Activated CD4-positive, CD25-positive, alpha-beta regulatory T cell treated with anti-CD3 and anti-CD28 coated beads, Interleukin-2, amount 50 U/mL, for 24 hours (primary cell): ENCODE measurements at regions not wholly inside any gene's neighbourhood (a gene's known extent, or its start where the extent isn't known, plus 50 kb on each side); places are given as distances from the start of the nearest gene placed in this dataset.

ENCODE experiments used
- ATAC-seq, 2 donors: fragments of 150-1000 bp; cut with Tn5 transposase; one replicate each; pipeline ENCODE4 v1.10.0; 2021; ENCODE audit warnings: mild to moderate bottlenecking in 1 of 2, moderate library complexity in 1 of 2

DNA sequence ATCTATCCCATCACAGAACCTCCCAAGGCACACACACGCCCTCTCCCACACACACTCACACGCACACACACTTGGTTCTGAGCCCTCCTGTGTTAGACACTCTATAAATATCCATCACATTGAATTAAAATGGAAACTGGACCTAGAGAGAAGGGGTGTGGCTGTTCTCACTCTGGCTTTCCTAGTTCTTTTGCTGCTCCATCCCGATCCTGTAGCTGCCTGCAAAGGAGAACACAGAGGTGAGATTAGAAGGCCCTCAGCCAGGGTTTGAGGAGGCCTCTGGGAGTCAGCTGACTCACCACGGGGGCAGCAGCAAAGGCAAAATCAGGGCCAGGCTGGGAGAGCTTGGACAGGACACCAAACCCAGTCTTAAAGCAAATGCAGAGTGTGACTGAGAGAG lies 192.3 kb upstream of the CADM1 start:
- ATAC-seq: no peak

DNA sequence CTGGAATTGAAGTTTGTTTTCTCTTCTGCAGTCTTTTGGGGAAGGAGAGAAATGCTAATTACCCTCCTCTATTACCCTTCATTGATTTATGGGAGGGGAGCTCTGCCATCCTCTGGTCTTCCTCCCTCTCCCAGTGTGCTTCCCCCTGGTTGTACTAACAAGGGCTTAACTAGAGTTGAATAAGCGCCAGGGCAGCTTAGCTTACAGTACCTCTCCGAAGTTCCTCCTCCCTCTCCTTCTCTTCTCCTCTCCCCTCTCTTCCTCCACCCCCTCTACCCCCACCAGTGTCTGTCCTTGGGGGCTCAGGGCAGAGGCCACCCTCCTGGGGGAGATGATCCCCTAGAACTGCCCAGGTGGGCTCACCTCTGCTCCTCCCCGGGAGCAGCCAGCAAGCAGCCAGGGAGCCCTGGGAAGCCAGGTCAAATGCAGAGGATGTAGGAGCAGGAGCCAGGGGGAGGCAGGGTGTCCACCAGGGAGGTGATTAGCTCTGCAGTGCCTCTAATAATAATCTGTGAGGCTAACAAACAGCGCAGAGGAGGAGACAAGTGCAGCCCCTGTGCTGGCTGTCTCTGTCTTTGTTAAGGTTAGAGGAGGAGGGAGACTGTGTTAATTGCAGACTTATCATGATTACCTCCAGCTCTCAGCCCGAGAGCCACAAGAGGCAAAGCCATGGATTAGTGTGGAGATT lies 191.6 kb upstream of the CADM1 start:
- ATAC-seq: no peak

DNA sequence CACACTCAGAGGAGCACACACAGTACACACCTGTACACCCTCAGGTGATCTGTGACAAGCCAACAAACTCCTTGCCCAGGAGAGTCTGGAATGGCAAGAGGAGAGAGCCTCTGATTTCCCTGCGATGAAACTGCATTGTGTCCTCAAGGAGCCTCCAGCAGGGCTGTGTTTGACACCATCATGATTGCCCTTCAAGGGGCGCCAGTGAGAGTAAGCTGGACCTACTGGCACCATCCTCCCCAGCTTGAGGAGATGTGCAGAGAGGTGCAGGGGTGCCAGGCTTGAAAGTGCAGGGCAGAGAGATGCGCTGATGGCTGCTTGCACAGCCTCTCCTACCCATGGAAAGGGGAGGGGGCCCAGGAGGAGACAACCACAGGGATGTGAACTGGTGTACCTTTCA lies 188.8 kb upstream of the CADM1 start:
- no peak for ATAC-seq

DNA sequence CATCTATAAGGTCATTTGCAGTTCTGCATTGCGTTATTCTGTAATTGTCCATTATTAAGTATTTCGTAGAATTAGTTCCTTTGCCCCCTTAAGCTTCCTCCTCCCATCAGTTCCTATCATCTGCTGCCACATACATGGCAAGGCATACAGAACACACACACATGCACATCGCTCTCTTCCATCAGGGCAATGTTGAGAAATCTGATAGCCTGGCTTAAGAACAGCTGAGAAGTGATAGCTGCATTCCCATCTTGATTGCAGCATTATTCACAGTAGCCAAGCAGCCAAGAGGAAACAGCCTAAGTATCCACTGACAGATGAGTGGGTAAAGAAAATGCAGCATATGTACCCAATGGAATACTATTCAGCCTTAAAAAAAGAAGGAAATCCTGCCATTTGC lies 186.8 kb upstream of the CADM1 start:
- ATAC-seq: no peak

DNA sequence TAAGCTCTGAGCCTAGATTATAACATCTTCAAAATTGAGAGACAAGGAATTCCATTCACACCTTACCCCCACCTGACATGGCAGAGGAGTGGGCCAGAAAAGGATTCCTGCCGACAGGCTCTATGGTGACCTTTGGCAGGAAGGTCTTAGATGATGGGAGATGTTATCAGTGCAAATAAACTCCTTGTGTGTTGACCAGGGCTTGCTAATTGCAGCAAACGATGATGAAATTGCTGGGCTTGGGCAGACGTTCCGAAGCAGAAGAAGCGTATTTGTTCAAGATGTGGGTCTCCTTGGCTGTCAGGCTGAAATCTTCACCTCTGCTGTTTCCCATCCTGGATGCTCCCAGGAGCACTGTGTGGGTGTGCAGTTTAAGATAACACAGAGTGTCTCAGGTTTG lies 183.7 kb upstream of the CADM1 start:
- ATAC-seq: no peak

DNA sequence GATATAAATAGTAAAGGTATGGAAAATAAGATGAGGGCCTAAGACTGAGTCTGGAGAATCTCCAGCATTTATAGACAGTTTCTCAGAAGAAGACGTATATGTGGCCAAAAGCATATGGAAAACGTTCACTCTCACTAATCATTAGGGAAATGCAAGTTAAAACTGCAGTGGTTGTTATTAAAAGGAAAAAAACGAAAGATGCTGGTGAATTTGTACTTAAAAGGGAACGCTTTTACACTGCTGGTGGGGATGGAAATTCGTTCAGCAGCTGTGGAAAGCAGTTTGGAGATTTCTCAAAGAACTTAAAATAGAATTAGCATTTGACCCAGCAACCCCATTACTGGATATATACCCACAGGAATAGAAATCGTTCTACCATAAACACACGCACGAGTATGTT lies 180.5 kb upstream of the CADM1 start:
- no peak for ATAC-seq

DNA sequence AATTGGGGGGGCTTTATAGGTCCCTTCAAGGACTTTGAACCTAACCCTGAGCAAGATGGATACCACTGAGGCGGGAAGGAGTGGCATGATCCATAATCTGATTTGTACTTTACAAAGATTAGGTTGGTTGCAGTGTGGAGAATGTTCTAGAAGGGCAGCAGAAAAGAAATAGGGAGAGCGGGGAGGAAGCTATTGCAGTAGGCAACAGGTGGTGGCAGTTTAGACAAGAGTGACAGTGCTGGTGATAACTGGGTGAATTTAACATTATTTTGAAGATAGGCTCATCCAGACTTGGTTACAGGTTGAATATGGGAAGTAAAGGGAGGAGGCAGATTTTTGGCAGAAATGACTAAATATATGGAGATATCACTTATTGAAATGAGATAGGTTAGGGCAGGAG lies 179.9 kb upstream of the CADM1 start:
- no peak for ATAC-seq

DNA sequence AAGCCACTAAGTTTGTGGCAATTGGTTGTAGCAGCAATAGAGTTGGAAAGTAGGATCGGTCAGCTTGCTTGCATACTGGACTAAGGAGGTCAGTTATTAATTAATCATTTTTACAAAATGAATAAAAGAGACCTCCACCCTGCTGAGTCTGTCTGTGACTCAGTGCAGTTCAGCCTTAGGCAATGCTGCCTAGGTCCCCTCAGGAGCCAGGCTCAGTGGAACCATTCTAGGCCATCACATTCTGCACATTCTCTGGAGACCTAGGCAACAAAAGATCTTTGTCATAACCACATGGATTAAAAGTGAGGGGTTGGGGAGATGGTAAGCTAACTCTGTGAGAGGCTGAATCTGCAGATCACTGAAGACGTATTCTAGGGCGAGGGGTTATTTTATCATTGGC lies 178.7 kb upstream of the CADM1 start:
- ATAC-seq: no peak

DNA sequence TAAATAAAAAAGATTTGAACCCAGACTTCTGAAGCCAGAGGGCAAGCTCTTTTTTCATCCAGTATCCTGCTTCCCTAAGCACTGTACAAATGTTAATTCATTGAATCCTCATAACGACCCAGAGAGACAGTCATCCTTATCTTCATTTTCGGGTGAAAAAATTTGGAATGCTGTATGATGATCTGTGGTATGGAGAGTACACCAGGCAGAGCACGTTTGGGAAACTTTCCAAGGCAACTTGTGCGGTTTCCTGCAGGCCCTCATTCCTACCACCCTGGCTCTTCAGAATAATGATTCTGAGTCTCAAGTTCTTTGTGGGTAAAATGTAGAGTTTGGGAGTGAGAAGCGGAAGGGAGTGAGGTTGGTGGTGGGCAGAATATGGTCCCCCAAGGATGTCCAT lies 177.9 kb upstream of the CADM1 start:
- no peak for ATAC-seq

DNA sequence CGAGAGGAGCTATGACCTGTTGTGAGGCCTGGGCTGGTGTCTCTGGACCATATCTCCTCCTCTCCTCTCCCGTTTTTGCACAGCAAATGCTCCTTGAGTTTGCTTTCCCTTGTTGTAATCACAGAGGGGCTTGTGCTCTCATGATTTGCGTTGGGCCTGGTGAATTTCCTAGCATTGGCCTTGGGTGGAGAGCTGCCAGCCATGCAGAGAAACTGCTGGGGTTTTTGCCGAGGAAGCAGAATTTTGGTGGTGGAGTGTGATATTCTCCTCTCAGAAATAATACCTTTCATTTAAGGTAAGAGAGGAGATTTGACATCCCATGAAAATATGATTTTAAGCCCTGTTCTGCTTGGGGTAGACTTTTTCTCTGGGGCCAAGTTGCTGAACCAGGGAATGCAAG lies 175.7 kb upstream of the CADM1 start:
- ATAC-seq: no peak

DNA sequence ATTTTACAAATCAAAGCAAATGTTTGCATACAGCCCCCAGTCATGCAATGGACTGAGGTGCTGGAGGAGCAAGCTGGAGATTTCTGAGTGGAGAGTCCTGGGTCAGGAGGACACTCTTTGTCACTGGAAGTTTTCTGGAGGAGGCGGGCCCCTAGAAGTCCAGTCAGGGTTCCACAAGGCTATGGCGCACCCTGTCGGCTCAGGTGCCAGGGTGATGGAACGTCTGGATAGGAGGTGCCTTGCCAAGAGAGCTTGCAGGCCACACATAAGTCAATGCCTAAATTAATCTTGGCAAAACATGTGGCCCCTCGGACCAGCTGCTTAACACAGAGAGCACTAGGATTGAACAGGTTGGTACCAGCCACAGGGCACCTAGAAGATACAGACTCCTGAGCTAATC lies 174.7 kb upstream of the CADM1 start:
- ATAC-seq: no peak

DNA sequence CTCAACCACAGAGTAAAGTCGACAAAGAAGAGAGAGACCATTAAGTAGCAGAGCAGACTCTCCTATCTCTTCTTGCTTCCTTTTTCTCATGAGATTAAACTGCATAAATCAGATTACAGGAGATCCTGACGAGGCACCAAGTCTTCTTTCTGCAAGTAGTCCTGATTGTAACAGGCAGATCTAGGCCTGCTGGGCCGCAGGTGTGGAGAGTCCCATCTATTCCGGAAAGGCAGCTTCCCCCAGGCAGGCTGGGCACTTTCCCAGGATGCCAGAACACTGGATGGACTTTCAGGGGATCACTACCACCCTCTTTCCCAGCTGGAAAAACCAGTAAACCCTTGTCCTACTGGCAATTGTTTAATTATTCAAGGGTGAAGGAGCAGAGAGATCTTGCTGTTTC lies 173.0 kb upstream of the CADM1 start:
- ATAC-seq: no peak

DNA sequence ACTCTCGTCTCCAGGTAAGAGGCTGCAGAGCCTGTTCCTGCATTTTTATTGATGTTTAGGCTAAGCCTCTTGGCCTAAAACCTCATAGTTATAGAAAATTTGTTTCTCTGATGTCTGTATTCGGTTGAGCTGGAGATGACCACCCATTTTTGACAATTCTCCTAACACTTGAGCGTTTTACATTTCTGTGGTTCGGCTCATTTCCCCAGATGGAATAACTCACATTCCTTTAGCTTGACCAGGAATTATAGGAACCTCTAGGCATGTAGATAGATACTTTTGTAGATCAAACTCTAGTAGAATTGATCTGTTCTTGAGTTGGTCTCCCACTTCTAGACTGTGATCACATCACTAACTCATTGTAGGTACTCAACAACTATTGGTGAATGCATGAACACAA lies 172.6 kb upstream of the CADM1 start:
- ATAC-seq: no peak

DNA sequence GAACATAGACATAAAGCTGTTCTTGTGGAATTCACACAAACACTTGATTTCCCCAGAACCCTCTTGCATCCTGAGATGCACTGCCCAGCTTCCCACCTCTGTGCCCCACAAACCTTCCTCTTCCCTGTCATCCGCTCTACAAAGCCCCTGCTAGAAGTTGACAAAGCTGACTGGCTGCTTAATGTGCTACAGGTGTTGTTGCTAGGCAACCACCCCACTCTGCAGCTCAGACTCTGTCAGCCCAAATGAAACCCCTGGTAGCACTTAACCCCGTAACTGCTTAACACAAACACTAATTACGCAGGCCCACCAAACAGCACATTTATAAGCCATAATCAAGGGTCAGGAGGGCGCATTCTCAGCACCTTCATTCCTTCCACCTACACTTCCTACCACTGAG lies 172.0 kb upstream of the CADM1 start:
- ATAC-seq: no peak

DNA sequence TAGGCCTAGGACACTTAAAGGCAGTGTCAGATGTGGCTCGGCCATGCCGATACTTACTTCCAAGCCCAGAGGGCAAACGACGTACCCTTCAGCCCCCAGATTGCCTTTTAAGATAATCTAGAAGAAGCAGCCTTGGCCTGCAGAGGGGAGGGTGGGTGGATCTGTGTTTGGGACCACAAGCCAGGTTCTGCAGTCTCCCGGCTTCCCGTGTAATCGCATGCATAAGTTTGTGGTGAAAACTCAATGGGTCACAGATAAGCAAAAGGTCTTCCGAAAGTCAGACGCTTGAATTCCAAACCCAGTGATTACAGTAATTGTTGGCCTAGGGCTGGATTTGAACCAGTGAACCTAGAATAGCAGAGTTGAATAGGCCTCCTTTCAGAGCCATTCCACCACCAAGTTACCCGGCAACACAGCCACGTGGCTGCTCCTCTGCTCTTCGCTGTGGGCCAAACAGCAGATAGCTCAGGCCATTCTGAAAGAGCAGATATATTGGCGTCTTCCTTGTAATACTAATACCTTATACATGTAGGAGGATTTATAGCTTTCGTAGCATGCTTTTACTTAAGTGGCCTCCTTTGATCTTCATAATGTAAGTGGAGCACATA lies 170.8 kb upstream of the CADM1 start:
- ATAC-seq: no peak

DNA sequence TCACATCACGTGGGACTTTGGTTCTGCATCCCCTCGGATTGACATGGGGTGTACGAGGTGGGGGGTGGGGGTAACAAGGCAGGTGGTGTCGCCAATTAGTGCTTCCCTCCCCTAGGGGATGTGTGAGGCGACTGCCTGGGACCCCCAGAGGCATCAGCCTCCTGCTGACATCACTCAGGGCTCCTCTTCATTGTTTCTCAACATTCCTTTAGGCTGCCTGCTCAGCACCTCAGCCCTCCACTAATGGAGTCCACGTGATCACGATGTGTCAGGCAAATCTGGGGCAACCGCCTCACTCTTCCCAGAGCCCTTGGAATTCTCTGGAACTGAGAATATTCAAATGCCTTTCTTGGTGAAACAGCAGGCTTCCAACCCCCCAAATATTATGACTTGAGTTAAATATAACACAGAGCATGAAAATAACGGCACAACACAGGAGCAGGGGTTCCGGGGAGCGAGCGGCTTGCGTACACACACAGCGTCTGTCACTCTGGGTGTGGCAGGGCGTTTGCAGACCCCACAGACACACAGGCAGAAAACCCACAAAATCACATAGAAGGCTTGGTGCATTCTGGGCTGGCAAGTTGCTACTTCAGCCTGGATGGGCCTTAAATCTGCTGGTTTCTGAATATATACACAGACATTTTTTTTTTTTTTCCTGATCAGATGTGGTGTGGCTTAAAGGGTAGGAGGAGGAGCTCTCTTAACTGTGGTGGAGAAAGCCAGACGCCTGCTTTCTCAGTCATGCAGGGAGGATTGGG lies 170.1 kb upstream of the CADM1 start:
- ATAC-seq: no peak

DNA sequence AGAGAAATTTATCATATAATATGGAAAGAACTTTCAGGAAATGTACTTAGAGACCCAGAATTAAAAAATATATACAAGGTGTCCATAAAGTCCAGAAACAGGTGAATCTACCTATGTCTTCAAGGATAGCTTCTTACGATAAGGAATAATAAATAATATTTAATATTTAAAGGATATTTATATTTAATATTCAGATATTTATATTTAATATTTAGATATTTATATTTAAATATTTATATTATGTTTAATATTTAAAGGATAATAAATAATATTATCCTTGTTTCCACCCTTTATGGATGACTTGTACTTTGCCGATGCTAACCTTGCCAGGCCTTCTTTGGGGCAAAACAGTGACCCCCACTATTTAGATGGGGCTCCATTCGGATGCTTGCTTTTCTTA lies 169.5 kb upstream of the CADM1 start:
- no peak for ATAC-seq

DNA sequence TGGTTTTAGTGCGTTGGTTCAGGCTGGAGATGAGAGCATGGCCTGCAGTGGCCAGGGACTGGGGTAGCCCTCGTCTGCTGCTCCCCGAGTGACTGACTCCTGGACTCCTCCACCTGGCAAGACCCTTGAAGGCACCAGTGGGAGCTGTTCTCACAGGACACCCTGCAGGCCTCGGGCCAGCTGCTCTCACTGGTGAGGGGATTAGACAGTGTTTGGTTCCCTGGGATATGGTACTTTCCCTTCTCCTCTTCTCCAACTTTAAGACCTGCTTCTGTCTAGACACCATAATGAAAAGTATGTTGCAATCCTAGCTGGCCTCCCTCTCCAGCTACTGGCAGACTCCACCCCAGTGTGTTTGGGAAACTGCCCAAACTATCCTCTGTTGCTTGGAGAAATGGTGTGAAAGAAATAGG lies 168.8 kb upstream of the CADM1 start:
- no peak for ATAC-seq

DNA sequence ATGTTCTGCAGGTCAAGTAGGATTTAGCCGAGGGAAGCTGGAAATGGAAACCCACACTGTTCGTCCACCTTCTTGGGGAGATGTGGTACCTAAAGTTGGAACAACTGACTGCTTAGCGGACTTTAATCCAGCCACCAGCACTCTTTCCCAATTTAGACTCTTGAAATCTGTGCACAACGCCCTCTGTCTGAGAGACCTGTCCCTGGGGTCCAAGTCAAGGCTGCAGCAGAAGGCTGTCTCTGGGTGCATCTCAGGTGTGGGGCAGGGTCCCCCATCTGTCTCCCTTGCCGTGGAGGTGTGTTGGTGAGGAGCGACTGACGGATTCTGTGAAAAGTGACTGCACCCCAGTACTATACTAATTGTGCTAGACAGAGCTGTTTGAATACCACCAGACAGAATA lies 168.2 kb upstream of the CADM1 start:
- no peak for ATAC-seq

DNA sequence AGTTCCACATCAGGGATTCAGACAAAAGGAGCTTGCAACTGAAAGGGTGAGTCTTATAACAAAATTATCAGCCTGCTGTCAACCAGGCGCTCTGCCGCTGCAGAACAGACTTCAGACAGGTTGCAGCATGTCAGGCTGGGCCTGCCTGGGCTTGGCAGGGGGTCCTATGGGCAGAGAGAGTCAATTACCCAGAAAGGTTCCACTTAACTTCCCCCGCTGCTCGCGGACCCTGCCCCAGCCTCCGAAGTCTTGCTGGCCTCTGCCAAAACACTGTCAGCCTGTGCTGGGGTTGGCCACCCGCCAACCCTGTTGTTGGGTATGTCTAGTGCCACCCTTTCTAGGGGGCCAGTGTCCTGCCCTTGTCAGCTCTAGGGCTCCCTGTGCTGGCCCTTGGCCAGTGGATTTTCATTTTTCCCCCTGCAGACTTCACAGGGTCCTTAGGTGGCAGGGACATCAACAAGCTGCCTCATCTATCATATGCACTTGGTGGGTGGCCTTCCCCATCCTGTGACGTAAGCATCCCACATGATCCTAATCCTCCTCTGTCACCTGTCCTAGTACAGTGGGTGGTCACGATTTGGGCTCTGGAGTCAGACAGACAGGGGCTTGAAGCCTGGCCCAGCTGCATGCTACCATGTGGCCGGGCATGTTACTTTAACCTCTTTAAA lies 166.5 kb upstream of the CADM1 start:
- no peak for ATAC-seq

DNA sequence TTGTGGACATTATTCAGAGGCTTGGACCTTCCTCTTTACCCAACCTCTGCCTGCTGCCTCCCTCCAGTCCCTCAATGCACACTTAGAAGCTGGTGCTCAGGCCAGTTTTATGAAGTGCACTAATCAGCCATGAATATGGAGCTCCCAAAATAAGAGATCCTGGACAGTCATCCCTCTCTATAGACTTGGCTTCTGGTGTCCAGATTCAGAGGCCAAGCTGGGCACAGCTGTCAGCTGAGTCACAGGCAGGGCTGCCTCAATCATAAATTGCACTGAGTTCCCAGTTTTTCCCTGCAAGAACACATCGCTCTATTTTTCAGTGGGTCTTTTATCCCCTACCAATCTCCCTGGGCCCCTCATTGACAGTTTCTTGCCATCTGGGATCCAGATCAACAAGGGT lies 161.7 kb upstream of the CADM1 start:
- ATAC-seq: no peak

DNA sequence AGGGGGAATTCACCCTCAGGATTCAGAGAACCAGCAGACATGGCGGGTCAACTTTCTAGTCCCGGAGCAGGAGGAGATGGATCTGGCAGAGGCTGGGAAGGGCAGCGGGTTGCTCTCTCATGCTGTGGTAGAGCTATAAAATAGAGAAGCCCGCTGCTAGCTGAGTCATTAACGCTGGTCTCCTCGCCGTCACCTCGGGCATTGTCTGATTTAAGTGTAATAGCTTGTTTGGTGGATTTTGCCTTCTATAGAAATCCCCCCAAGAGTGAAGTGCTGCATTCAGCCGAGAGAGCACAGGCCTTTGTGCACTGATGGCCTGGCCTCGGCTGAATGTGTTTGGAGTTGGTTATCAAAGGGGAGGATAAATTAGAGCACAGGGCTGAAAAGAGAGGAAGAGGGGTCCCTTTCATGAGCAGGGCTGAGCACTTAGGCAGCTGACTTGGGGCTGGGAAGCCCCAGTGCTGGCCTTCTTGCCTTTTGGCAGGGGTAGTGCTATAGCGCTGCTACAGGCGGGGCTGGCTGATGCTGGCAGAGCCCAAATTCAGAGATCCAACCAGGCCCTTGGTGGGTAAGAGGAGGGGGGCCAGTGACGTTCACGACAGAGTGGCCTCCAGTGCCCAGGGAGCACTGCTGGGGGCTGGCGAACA lies 161.1 kb upstream of the CADM1 start:
- no peak for ATAC-seq

DNA sequence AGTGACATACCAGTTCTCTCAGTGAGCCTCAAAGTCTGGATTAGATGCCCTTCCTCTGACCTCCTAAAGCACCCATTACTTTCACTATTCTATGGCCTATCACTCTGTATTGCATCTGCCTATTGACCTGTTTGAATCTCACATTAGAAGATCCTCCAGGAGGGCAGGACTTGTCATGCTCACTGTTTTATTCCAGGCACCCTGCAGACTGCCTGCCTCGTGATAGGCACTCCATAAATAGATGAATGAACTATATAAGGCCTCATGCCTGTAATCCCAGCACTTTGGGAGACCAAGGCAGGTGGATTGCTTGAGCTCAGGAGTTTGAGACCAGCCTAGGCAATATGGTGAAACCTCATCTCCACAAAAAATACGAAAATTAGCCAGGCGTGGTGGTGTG lies 160.1 kb upstream of the CADM1 start:
- no peak for ATAC-seq
